GM12878 (cell line): ENCODE measurements at regions not wholly inside any gene's neighbourhood (a gene's known extent, or its start where the extent isn't known, plus 50 kb on each side); places are given as distances from the start of the nearest gene placed in this dataset.

Experiments
- ATAC-seq: fragments of 200-7000 bp; cut with Tn5 transposase; 3 replicates; pipeline ENCODE4 v1.9.1; 2020; ENCODE audit warnings: mild to moderate bottlenecking, moderate library complexity
- BruUV-seq: library from RNA; stranded (reverse); fragments of 400-500 nt; replicated peaks from 2 replicates; lab custom pipeline; 2021; lab: Mats Ljungman, UMichigan
- CTCF ChIA-PET: fragments of 300-600 bp; sonication (Branson Sonifier 250); formaldehyde crosslinking; extraction: SDS; loops from one replicate; lab custom pipeline; 2021; ENCODE audit warnings: inconsistent platforms; lab: Yijun Ruan, JAX
- POLR2A ChIA-PET: fragments of 350-600 bp; formaldehyde crosslinking; extraction: SDS; loops from one replicate; lab custom pipeline; 2021; ENCODE audit warnings: inconsistent platforms; lab: Charles Lee
- RAD21 ChIA-PET: fragments of 300-600 bp; sonication (Branson Sonifier 250); formaldehyde crosslinking; loops from one replicate; lab custom pipeline; 2023; ENCODE audit warnings: antibody characterized with exemption; ENCODE audit not compliant: unreplicated experiment; lab: Charles Lee
- SMC1A ChIA-PET: fragments of 300-600 bp; sonication (Branson Sonifier 250); formaldehyde crosslinking; loops from one replicate; lab custom pipeline; 2023; ENCODE audit not compliant: unreplicated experiment, uncharacterized antibody; lab: Charles Lee
- DNase-seq: peaks from one replicate; pipeline ENCODE4 v3.0.0-alpha.2; 2011; ENCODE audit warnings: low read depth, low spot score
- FAIRE-seq: peaks from 3 replicates; lab custom pipeline; 2011; peaks lifted over from hg19 to GRCh38; lab: Jason Lieb, UNC
- H2AFZ ChIP-seq: 2 replicates; pipeline ENCODE4 v1.6.0; 2011; ENCODE audit warnings: low read depth, low read length, control low read depth; ENCODE audit not compliant: control insufficient read depth
- H3K27ac ChIP-seq: 2 replicates; pipeline ENCODE4 v1.5.1; 2011; ENCODE audit warnings: control low read depth; ENCODE audit not compliant: control insufficient read depth, insufficient read depth
- H3K27me3 ChIP-seq, 2 experiments: replicated peaks in 1 of 2; 2 replicates each; pipeline versions ENCODE4 v1.6.0 to v1.6.1; 2011; ENCODE audit warnings: low read length in 1 of 2; ENCODE audit not compliant: control insufficient read depth in 2 of 2, insufficient read depth in 2 of 2
- H3K36me3 ChIP-seq, 2 experiments: 2 replicates each; pipeline ENCODE4 v1.5.1; 2011; ENCODE audit warnings: low read length in 1 of 2; ENCODE audit not compliant: control insufficient read depth in 2 of 2, insufficient read depth in 2 of 2
- H3K4me1 ChIP-seq: 2 replicates; pipeline ENCODE4 v1.6.1; 2011; ENCODE audit warnings: mild to moderate bottlenecking, low read length, moderate library complexity, mixed read lengths; ENCODE audit not compliant: control insufficient read depth, insufficient read depth
- H3K4me2 ChIP-seq: 2 replicates; pipeline ENCODE4 v1.6.0; 2011; ENCODE audit warnings: control low read depth; ENCODE audit not compliant: control insufficient read depth, insufficient read depth
- H3K4me3 ChIP-seq: fragments of 200-600 bp; sonication (generic); 2 replicates; pipeline ENCODE4 v1.5.1; 2016
- H3K79me2 ChIP-seq: 2 replicates; pipeline ENCODE4 v1.6.0; 2011; ENCODE audit warnings: low read length; ENCODE audit not compliant: control insufficient read depth, insufficient read depth
- H3K9ac ChIP-seq: 2 replicates; pipeline ENCODE4 v1.8.0; 2011; ENCODE audit warnings: low read length, control low read depth, mixed read lengths; ENCODE audit not compliant: control insufficient read depth, insufficient read depth
- H3K9me3 ChIP-seq: replicated peaks from 3 replicates; pipeline ENCODE4 v1.5.1; 2011; ENCODE audit warnings: mild to moderate bottlenecking, low read length; ENCODE audit not compliant: control insufficient read depth, insufficient read depth
- H4K20me1 ChIP-seq: 2 replicates; pipeline ENCODE4 v1.6.0; 2011; ENCODE audit not compliant: control insufficient read depth, insufficient read depth
- HDAC2 ChIP-seq: fragments of 200-600 bp; sonication (generic); IDR thresholded peaks from 2 replicates; pipeline ENCODE4 v1.6.1; 2017
- PAX8 ChIP-seq: fragments of 450-650 bp; IDR thresholded peaks from 2 replicates; pipeline ENCODE4 v1.6.1; 2017; ENCODE audit warnings: mild to moderate bottlenecking, moderate library complexity
- RELB ChIP-seq: fragments of 450-650 bp; IDR thresholded peaks from 2 replicates; pipeline ENCODE4 v1.6.1; 2017; ENCODE audit warnings: low read depth, mild to moderate bottlenecking, moderate library complexity
- REST ChIP-seq: IDR thresholded peaks from 2 replicates; pipeline ENCODE4 v1.6.1; 2012; ENCODE audit warnings: mild to moderate bottlenecking, low read depth, low read length
- STAT1 ChIP-seq: fragments of 450-650 bp; conservative IDR thresholded peaks from 2 replicates; pipeline ENCODE4 v1.6.1; 2014; ENCODE audit warnings: antibody characterized with exemption, mild to moderate bottlenecking
- ZNF687 ChIP-seq: fragments of 450-650 bp; IDR thresholded peaks from 2 replicates; pipeline ENCODE4 v1.6.1; 2017; ENCODE audit warnings: mild to moderate bottlenecking, moderate library complexity
- WGBS: methylation state at CpG from one replicate; pipeline ENCODE4 v1.1.6; 2016; ENCODE audit warnings: low lambda C conversion rate; ENCODE audit not compliant: insufficient replicate concordance, insufficient coverage; ENCODE audit errors: missing lambda C conversion rate; 5-methylcytosine and 5-hydroxymethylcytosine counted together
- in situ Hi-C: fragments of 300-500 bp; cut with MboI; formaldehyde crosslinking; loops from 9 replicates; pipeline ENCODE4 v1.14.3; 2018; ENCODE audit warnings: mixed read lengths
- intact Hi-C: fragments of 100-400 bp; cut with micrococcal nuclease; formaldehyde crosslinking; loops from one replicate; pipeline ENCODE4 v1.14.2; 2022; ENCODE audit not compliant: unreplicated experiment

GRCh38 chr13:47252627-47253026 lies 355.8 kb upstream of the HTR2A start:
- RAD21 ChIA-PET = no interaction called here
- H3K4me1 ChIP-seq = no peaks in the 10 kb centered on the region
- POLR2A ChIA-PET = no interaction called here
- no peak overlapping the region for H3K9ac ChIP-seq
- no peaks in the 10 kb centered on the region for H3K79me2 ChIP-seq
- no peak overlapping the region for H3K27ac ChIP-seq
- TF ChIP-seq RELB (no peak), REST (no peak), STAT1 (no peak), HDAC2 (no peak), PAX8 (no peak), ZNF687 (no peak)
- H3K4me3 ChIP-seq = no peak overlapping the region
- SMC1A ChIA-PET = no interaction called here
- no peak for ATAC-seq
- no peaks in the 10 kb centered on the region for H3K36me3 ChIP-seq
- 4% methylated on average over 1 of the region's 1 CpG for WGBS
- in situ Hi-C loops (no loop called here), intact Hi-C loops (no loop called here)
- no peaks in the 10 kb centered on the region for H3K27me3 ChIP-seq
- no peaks in the 10 kb centered on the region for H4K20me1 ChIP-seq
- DNase-seq = no peak
- CTCF ChIA-PET = no interaction called here
- no TSS peak for BruUV-seq
- H2AFZ ChIP-seq = no peak overlapping the region
- no peaks in the 10 kb centered on the region for H3K9me3 ChIP-seq
- FAIRE-seq = no peak
- H3K4me2 ChIP-seq = no peak overlapping the region
